HG03135 (cell line): ENCODE measurements at regions not wholly inside any gene's neighbourhood (a gene's known extent, or its start where the extent isn't known, plus 50 kb on each side); places are given as distances from the start of the nearest gene placed in this dataset.
"Not testable (repeated sequence)": the region's sequence is repeated elsewhere in the genome, so short reads cannot be mapped to it uniquely, and the experiment has no call there.

ENCODE experiments used
- ATAC-seq: cut with Tn5 transposase; IDR thresholded peaks from one replicate; pipeline ENCODE4 v1.9.1; 2021; ENCODE audit warnings: mild to moderate bottlenecking, moderate library complexity; ENCODE audit not compliant: unreplicated experiment

DNA sequence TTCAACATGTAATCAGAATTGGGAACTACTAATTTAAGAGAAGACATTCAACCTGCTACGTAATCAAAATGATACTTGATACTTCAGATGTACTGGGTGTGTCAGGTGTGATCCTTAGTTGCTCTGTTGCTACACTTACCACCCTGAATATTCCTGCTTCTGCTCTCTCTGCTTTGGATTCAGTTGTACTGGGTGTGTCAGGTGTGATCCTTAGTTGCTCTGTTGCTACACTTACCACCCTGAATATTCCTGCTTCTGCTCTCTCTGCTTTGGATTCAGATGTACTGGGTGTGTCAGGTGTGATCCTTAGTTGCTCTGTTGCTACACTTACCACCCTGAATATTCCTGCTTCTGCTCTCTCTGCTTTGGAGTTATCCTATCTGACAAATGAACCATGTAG, 290.2 kb downstream of the RAB38 start:
- not testable (repeated sequence) for ATAC-seq

DNA sequence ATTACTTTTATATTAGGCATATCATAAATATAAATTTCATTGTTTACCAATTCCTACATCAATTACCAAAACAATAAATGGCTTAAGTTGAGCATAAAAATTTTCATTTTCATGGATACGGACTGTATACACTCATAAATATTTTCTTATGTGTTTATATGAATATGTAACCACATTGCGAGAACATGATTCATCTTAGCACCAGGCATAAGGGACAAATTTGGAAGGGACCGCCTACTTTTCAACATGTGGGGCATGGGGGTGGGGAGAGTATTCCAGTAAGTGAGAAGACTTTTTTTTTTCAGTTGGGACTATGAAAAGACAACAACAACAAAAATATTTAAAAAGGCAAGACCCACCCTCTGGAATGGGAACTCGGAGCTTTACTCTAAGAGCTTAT, 296.1 kb downstream of the RAB38 start:
- no peak for ATAC-seq

DNA sequence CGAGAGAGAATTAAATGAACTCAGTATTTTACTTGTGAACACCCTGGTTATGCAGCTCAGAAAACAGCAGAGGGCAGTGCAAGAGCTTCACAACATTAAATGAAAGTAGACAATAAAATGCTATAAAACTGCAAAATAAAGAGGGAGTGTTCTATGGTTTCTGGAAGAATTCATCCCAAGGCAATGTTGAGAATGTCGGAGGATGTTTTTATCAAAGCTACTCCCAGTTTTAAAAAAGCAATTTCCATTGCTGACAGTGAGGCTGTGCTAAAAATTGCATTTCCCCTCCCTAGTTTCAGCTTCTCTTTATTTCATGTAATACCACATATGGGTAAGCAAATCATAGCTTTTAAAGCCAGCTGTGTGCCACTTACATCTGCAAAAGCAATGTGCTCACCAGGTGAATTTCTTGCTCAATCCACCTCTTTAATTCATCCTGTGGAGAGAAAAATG, 296.8 kb downstream of the RAB38 start:
- no peak for ATAC-seq

DNA sequence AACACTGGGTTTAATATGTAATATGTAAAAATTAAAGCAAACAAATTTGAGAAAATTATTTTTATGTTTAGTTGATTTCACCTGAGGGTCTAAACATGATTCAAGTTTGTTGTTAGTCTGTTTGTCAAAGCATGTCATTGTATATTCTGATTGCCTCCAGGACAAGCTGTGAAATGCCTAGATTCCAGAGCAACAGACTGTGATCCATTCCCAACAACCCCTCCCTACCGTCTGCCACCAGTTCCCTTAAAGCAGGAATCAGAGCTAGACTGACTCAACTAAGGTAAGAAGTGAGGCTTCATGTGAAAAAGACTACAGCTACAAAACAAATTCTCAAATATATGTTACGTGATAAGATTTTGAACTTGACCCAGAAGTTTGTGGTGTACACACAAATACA, 304.2 kb downstream of the RAB38 start:
- ATAC-seq = no peak

DNA sequence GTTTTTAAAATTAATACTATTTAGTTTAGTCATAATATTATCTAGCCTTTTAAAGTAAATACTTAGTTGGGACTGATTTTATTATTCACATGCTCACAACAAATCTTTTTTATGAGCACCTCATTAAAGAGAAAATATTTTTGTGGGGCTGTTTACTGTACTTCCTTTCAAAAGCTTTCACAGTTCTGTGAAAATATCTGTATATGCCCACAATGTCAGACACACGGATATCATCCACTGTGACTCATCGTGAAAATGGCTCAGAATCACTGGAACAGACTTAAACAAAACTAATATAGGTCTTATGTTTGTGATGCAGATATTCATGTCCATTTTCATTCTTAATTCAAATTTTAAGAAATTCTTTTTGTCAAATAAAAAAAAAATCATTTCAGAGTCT, 305.2 kb downstream of the RAB38 start:
- ATAC-seq = no peak

DNA sequence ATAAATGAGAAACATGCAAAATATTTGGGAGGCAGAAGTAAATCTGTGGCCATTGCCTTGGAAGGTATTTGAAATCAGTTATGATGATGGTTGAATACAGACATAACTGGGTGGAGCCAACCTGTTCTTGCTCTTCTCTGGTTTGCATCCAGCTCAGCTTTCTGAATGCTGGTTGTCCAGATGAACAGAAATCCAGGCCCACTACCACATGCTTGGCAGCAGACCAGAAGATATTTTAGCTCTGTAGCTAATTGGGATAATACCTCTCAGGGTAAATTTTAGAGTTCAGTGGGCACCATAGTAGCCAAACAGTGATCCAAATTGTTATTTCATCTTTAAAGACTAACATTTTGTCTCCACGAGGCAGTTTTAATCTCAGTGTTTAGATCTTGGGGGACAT, 308.3 kb downstream of the RAB38 start:
- no peak for ATAC-seq

DNA sequence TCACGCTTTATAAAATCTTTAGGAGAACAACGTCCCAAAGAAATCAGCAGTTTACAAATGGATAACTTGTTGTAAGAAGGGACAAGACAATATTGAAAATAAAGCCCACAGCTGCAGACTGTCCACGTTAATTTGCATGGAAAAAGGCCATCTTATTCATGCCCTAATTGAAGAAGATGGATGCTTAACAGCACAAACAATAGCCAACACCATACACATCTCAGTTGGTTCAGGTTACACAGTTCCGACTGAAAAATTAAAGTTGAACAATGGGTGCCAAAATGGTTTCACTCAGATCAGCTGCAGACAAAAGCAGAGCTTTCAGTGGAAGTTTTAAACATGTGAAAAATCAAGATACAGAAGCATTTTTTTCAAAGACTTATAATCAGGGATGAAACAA, 314.2 kb downstream of the RAB38 start:
- ATAC-seq = no peak

DNA sequence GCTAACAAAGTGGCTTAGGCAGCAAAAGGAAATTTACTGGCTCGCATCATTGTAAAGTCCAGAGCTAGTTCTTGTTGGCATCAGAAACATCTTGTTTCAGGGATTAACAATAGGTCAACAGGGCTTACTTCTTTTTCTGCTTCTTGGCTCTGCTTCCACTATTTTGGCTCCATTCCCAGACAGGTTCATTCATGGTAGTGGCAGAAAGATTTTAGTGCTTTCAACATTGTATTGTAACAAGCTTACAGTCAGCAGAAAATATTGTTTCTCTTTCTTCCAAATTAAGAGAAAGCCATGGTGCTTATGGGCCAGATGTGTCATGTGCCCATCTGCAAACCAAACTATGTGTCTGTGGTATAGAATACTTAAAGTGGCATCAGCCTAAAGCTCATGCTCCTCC, 315.6 kb downstream of the RAB38 start:
- no peak for ATAC-seq

DNA sequence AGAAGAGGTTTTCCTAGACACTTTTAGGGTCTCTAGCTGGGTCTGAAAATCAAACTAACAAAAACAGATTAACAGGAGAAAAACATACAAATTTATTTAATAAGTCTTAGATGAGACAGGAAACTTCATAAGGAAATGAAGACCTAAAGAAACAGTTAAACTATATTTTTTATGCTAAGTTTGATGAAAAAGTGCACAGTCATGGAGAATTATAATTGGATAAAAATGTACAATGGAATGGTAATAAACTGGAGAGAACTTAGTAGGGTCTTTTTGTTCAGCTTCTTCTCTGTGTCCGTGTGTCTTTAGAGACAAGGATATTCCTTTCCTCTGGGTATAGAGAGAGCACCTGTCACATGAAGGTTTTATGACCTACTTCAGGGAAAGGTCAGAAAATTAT, 323.4 kb downstream of the RAB38 start:
- no peak for ATAC-seq

DNA sequence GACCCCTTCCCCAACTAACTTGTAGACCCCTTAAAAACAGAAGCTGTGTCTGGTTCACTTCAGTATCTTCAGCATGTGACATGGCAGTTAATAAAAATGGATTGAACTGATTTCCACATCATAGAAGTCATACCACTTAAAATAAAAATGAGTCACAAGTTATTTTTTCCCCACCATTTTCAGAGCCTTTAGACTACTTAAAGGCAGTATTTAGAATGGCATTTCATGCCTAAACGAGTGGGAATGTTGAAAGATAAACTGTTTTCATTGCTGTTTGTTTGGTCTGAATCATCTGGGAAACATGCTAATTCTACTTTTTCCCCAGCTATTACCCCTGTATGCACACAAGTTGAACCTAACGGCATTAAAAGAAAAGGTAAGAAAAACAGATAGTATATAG, 324.0 kb downstream of the RAB38 start:
- ATAC-seq = no peak

DNA sequence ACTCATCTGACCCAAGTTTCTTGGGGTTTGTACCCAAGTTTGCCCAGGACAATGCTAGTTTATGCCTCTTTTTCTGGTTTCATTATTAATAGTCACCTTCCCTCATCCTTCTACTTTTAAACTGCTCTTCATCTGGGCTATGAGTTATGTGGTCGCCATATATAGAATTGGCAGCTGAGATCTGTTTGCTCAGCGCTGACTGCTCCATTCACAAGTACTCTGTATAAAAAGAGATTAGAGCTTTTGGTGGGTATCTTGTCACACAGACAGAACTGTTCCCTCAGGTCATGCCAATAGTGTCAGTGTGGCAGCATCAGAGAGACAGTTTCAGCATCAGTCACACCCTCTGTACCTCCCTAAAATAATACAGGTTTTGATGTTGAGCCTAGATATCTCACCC, 326.0 kb downstream of the RAB38 start:
- ATAC-seq = no peak

DNA sequence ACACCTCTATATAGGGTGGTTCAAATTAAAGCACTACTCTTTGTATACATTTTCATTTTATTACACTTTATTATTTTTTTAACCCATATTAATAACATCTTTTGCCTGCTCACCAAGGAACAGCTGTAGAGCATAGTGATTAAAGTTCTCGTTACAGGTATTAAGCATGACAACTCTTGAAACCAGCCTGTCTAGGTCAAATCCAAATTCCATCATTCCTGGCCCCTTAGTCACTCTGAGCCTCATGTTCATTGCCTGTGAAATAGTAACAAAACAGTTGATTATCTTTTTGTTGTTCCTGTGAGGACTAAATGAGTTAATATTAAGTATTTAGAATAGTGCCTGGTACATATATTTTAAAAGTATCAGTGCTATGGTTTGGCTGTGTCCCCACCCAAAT, 334.5 kb downstream of the RAB38 start:
- ATAC-seq = no peak

DNA sequence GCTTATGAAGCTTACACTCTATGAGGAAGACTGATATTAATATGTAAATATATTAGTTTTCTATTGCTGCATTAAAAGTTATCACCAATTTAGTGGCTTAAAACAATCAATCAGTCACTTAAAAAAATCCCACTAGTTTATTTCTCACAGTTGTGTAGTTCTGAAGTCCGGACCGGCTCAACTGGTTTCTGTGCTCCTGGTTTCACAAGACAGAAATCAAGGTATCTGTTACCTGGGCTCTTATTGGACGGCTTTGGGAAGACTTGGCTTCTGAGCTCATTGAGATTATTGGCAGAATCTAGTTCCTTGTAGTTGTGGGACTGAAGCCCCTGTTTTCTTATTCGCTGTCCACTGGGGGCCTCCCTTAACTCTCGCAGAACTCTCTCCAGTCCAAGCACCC, 343.0 kb downstream of the RAB38 start:
- ATAC-seq = no peak

DNA sequence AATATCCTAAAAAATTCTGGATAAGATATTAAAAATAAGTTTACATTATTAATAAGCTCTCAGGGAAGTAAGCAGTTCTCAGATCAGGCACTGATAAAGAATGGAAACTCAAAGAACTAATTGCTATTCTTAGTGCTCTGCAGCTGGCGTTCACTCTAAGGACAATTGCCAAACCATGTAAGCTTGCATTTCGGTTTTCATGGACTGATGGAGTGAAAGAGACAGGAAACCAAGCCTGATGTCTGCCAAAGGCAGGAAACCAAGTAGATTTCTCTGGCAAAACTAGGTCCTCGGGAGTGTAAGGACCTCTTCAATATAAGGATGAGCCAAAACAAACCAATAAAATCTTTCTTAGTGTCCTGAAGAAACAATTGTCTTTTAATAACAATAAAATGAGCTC, 355.2 kb downstream of the RAB38 start:
- no peak for ATAC-seq

DNA sequence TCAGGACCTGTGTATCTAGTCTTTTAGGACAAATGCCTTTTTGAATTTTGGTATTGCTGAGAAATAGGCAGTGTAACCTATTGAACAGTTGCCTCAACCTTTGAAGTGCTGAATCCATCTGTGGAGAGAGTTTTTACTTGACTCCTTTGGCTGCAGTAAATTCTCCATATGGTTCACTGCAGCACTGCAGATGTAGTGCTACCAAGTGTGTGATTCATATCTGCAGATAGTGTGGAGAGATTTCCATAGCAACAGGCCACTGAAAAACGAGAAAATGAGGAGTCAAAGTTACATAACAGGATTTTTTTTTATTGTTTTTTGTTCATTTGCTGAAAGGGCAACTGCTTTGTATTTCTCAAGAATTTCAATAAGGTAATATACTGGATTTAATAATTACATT, 356.1 kb downstream of the RAB38 start:
- ATAC-seq = no peak

DNA sequence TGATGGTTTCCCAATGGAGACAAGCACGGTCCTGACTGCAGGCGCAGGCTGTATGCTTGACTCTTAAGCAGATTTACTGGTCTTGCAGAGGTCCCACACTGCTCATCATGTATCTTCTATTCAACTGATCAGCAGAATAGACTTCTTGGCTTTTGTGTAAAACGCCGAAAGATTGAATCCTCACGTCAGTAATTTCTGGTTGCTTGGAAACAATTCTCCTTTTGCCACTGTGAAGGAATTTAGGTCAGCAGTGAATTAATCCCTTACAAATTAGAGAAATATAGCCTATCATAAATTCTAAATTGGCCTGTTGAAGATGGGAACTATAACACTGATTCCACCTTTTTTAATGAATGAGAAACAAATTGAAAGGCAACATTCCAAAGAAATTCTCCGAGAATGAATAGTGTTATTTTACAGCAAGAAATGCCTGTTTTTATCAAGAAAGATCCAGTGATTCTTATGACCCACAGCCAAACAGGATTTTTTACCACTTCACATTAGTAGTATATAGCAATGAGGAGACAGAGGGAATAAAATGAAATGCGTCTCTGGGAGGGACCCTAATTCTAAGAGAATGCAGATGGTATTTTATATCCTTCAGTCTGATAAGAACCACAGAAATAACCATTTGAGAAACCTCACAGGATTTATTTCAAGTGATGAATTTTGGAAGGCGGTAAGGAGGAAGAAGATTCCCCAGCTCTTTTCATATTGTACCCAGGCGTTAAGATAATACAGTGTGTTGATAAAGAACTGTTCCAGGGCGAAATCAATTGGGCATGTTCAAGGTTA, 362.5 kb downstream of the RAB38 start:
- ATAC-seq = no peak

DNA sequence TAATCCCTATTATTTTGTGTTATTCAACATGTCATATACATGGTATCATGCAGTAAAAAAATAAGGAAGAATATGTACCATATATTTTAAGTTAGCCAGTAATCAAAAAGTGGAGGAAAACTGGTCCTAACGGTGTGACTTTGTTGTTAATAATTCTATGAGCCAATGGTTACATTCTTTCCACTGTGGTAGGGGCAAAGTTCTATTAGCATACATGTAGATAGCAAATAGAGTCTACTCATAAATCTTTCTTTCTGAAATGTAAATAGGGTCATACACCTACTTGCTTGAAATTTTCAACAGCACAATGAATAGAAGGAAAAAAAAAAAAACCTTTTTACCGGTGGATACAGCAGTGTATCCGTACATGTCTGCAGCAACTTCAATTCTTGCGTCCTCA, 364.8 kb downstream of the RAB38 start:
- no peak for ATAC-seq

DNA sequence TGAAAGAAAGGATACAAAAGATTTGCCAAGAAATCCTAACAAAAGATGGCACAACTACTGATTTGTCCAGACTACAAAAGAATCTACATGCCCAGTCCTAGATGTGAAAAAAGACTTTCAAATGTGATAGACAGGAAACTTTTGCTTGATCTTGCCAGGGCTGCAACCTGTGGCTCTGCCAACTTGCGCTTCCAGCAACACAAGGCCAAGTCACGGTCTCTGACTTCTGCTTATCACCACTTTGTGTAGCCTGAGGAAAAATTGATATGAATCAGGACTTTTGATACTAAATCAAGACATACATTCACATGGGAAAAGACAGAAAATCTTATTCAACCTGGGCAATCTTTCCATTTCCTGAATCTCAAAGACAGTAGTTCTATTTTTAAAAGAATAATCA, 366.0 kb downstream of the RAB38 start:
- no peak for ATAC-seq

DNA sequence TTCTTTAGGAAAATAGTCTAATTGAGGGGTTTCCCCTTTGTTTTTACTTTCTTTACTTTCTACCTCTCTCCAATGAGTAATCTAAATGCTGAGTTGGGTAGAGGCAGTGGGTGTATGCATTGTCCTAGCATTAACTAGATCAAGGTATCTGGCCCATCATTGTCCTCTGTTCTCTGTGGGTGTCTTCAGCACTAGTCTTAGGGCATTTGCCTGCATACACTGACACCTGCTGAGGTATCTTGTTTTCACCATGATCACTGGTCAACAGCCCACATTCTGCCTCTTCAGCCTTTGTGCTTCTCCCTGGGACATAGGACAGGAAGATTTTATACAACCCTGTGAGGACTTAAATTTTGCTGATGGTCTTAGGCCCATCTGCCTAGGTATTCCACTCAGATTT, 371.1 kb downstream of the RAB38 start:
- ATAC-seq = no peak

DNA sequence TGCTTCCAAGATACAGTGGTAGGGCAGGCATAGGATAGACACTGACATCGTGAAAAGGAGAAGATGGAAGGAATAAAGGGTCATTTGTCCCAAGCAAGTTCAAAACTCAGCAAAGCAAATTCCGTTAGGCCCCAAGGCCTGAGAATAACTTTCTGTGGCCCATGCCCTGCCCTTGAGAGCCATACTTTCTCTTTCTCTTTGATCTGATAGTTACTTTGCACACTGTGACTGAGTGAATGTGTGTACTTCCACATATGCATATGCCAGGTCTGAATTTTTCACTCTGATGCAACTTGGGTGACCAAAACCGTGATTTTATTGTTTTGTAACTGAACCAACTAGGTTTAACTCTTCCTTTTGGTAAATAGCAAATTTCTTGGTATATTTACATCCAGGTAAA, 371.5 kb downstream of the RAB38 start:
- no peak for ATAC-seq

DNA sequence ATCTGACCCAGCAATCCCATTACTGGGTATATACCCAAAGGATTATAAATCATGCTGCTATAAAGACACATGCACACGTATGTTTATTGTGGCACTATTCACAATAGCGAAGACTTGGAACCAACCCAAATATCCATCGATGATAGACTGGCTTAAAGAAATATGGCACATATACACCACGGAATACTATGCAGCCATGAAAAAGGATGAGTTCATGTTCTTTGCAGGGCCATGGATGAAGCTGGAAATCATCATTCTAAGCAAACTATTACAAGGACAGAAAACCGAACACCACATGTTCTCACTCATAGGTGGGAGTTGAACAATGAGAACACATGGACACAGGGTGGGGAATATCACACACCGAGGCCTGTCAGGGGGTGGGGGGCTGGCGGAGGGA, 390.4 kb downstream of the RAB38 start:
- not testable (repeated sequence) for ATAC-seq

DNA sequence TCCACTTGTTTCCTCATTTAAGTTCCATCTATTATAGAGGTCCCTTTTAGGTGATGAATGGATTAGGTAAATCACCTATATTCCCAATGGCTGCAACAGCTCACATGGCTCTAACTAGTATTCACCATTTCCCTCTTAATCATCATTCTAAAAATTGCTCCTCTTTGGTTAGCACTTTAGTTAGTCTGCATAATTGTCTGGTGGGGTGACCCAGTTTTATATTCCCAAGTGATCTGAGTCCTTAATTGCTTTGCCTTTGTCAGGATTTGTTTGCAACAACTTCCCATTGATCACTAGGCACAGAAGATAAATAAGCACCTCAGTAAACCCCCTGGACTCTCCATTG, 395.2 kb downstream of the RAB38 start:
- ATAC-seq = no peak
